ENCODE measurements at regions not wholly inside any gene's neighbourhood (a gene's known extent, or its start where the extent isn't known, plus 50 kb on each side); places are given as distances from the start of the nearest gene placed in this dataset.

GRCh38 chr4:115278830-115279229 lies 165.4 kb upstream of the NDST4 start:
- no peak for TF ChIP-seq CTCF (IDR thresholded peaks at IDR 0.05)
- no peak for DNase-seq (ENCODE audit: low spot score)
- Histone ChIP-seq H3K27ac (no peak overlapping the region), H3K4me1 (no peaks in the 10 kb centered on the region), H3K9me3 (no peaks in the 10 kb centered on the region), H3K36me3 (no peaks in the 10 kb centered on the region), H3K27me3 (no peaks in the 10 kb centered on the region), H3K4me3 (no peak overlapping the region)

- Histone ChIP-seq H3K27ac (no peak overlapping the region), H3K27me3 (no peaks in the 10 kb centered on the region), H3K9me3 (no peaks in the 10 kb centered on the region), H3K36me3 (no peaks in the 10 kb centered on the region), H3K4me1 (no peaks in the 10 kb centered on the region), H3K4me3 (no peak overlapping the region)
- TF ChIP-seq CTCF (IDR thresholded peaks at IDR 0.05) = no peak
- DNase-seq (ENCODE audit: low spot score) = no peak
These were observed 162.2 kb upstream of the NDST4 start for GRCh38 chr4:115275615-115276014.

GRCh38 chr4:115274545-115274944 lies 161.1 kb upstream of the NDST4 start:
- Histone ChIP-seq H3K4me3 (no peak overlapping the region), H3K27ac (no peak overlapping the region), H3K4me1 (no peaks in the 10 kb centered on the region), H3K27me3 (no peaks in the 10 kb centered on the region), H3K9me3 (no peaks in the 10 kb centered on the region), H3K36me3 (no peaks in the 10 kb centered on the region)
- no peak for DNase-seq (ENCODE audit: low spot score)
- no peak for TF ChIP-seq CTCF (IDR thresholded peaks at IDR 0.05)

- Histone ChIP-seq H3K27me3 (no peaks in the 10 kb centered on the region), H3K9me3 (no peaks in the 10 kb centered on the region), H3K4me3 (no peak overlapping the region), H3K4me1 (no peaks in the 10 kb centered on the region), H3K36me3 (no peaks in the 10 kb centered on the region), H3K27ac (no peak overlapping the region)
- no peak for TF ChIP-seq CTCF (IDR thresholded peaks at IDR 0.05)
- DNase-seq (ENCODE audit: low spot score) = no peak
These were observed 159.2 kb upstream of the NDST4 start for GRCh38 chr4:115272594-115272993.

GRCh38 chr4:115272185-115272584 lies 158.8 kb upstream of the NDST4 start:
- H3K9me3 ChIP-seq = no peaks in the 10 kb centered on the region
- H3K4me3 ChIP-seq = no peak overlapping the region
- H3K36me3 ChIP-seq = no peaks in the 10 kb centered on the region
- DNase-seq (ENCODE audit: low spot score) = no peak
- H3K27me3 ChIP-seq = no peaks in the 10 kb centered on the region
- H3K4me1 ChIP-seq = no peaks in the 10 kb centered on the region
- no peak overlapping the region for H3K27ac ChIP-seq
- no peak for TF ChIP-seq CTCF (IDR thresholded peaks at IDR 0.05)

- Histone ChIP-seq H3K27ac (no peak overlapping the region), H3K36me3 (no peaks in the 10 kb centered on the region), H3K4me1 (no peaks in the 10 kb centered on the region), H3K27me3 (no peaks in the 10 kb centered on the region), H3K9me3 (no peaks in the 10 kb centered on the region), H3K4me3 (no peak overlapping the region)
- no peak for DNase-seq (ENCODE audit: low spot score)
- TF ChIP-seq CTCF (IDR thresholded peaks at IDR 0.05) = no peak
These were observed 146.8 kb upstream of the NDST4 start for GRCh38 chr4:115260195-115260594.

All from right atrium auricular region (tissue), 2 donors.